Activated naive CD4-positive, alpha-beta T cell treated with Interleukin-2 at 50 U/mL for 16 hours (primary cell): ENCODE measurements at regions not wholly inside any gene's neighbourhood (a gene's known extent, or its start where the extent isn't known, plus 50 kb on each side); places are given as distances from the start of the nearest gene placed in this dataset.
"Not testable (repeated sequence)": the region's sequence is repeated elsewhere in the genome, so short reads cannot be mapped to it uniquely, and the experiment has no call there.

Source experiments
- DNase-seq: peaks from one replicate; pipeline ENCODE4 v3.0.0-alpha.2; 2020

- DNase-seq: no peak
Measured at GRCh38 chr10:36440539-36440938, 684.9 kb upstream of the ANKRD30A start.

- DNase-seq: no peak
Measured at GRCh38 chr10:36437367-36437766, 688.0 kb upstream of the ANKRD30A start.

GRCh38 chr10:36428507-36428906 lies 696.9 kb upstream of the ANKRD30A start:
- DNase-seq: no peak

- DNase-seq: no peak
Measured at GRCh38 chr10:36425131-36425797, 700.1 kb upstream of the ANKRD30A start.

GRCh38 chr10:36424502-36424901 lies 700.9 kb upstream of the ANKRD30A start:
- no peak for DNase-seq

- DNase-seq: no peak
Measured at GRCh38 chr10:36423821-36424248, 701.6 kb upstream of the ANKRD30A start.

GRCh38 chr10:36421992-36422391 lies 703.4 kb upstream of the ANKRD30A start:
- DNase-seq: no peak

- no peak for DNase-seq
Measured at GRCh38 chr10:36416513-36416912, 708.9 kb upstream of the ANKRD30A start.

GRCh38 chr10:36412942-36413341 lies 712.5 kb upstream of the ANKRD30A start:
- DNase-seq: no peak

- DNase-seq: not testable (repeated sequence)
Measured at GRCh38 chr10:36400238-36400637, 725.2 kb upstream of the ANKRD30A start.

GRCh38 chr10:36393801-36394200 lies 731.6 kb upstream of the ANKRD30A start:
- no peak for DNase-seq

- no peak for DNase-seq
Measured at GRCh38 chr10:36391405-36391804, 734.0 kb upstream of the ANKRD30A start.

- DNase-seq: no peak
Measured at GRCh38 chr10:36390221-36390620, 735.2 kb upstream of the ANKRD30A start.

GRCh38 chr10:36388166-36388565 lies 737.2 kb upstream of the ANKRD30A start:
- DNase-seq: no peak

GRCh38 chr10:36385693-36386092 lies 739.7 kb upstream of the ANKRD30A start:
- DNase-seq: no peak

- DNase-seq: no peak
Measured at GRCh38 chr10:36383349-36383748, 741.3 kb upstream of the FZD8 start.

- DNase-seq: no peak
Measured at GRCh38 chr10:36381748-36382147, 739.7 kb upstream of the FZD8 start.

- no peak for DNase-seq
Measured at GRCh38 chr10:36380538-36380937, 738.4 kb upstream of the FZD8 start.

- no peak for DNase-seq
Measured at GRCh38 chr10:36375107-36375506, 733.0 kb upstream of the FZD8 start.

- DNase-seq: no peak
Measured at GRCh38 chr10:36373424-36374096, 731.5 kb upstream of the FZD8 start.

GRCh38 chr10:36367362-36367761 lies 725.3 kb upstream of the FZD8 start:
- DNase-seq: no peak

GRCh38 chr10:36366843-36367242 lies 724.7 kb upstream of the FZD8 start:
- DNase-seq: no peak

GRCh38 chr10:36366065-36366464 lies 724.0 kb upstream of the FZD8 start:
- no peak for DNase-seq

- no peak for DNase-seq
Measured at GRCh38 chr10:36362257-36362656, 720.2 kb upstream of the FZD8 start.

- no peak for DNase-seq
Measured at GRCh38 chr10:36358736-36359135, 716.6 kb upstream of the FZD8 start.
